SK-N-MC (cell line): ENCODE measurements at regions not wholly inside any gene's neighbourhood (a gene's known extent, or its start where the extent isn't known, plus 50 kb on each side); places are given as distances from the start of the nearest gene placed in this dataset.

ENCODE experiments used
- EZH2 ChIP-seq: fragments of 200-600 bp; sonication (generic); IDR thresholded peaks from one replicate; pipeline ENCODE4 v1.6.1; 2017; ENCODE audit warnings: antibody characterized with exemption
- POLR2AphosphoS5 ChIP-seq: IDR thresholded peaks from 2 replicates; pipeline ENCODE4 v1.6.1; 2012; ENCODE audit warnings: mild to moderate bottlenecking, low read depth, low read length, borderline replicate concordance

GRCh38 chr2:8148260-8149006, 533.4 kb upstream of the ID2 start:
- TF ChIP-seq POLR2AphosphoS5 (no peak), EZH2 (no peak)
